NCI-H1105 (cell line): ENCODE measurements at regions not wholly inside any gene's neighbourhood (a gene's known extent, or its start where the extent isn't known, plus 50 kb on each side); places are given as distances from the start of the nearest gene placed in this dataset.

Experiments
- DNase-seq: peaks from one replicate; lab custom pipeline; 2025; lab: John Stamatoyannopoulos, UW

- DNase-seq = no peak
Observed at GRCh38 chr20:17787816-17788215, 88.0 kb downstream of the BANF2 start.

DNA sequence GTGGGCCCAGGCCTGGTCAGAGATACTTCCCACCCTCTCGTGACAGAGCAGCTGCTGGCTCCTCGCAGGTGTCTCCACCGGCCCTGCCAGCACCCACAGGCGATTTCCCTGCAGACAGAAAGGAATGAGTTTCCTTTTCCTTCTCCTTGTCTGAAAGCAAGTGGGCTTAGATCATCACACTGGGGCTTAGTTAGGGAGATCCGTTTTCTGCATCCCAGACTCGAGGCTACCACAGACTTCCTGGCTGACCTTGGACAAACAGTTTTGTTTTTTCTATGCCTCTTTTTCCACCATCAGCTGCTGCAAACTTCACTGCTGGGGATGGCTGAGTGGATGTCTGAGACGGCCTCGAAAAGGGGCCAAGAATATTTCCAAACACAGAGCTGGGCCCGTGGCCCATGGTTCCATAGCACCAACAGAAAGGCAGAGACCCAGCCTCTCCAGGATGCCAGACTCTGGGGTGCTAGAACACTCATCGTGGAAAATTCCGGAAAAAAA is 86.5 kb downstream of the BANF2 start:
- no peak for DNase-seq
